Ishikawa (cell line): ENCODE measurements at regions not wholly inside any gene's neighbourhood (a gene's known extent, or its start where the extent isn't known, plus 50 kb on each side); places are given as distances from the start of the nearest gene placed in this dataset.

Experiments used
- CEBPB ChIP-seq: IDR thresholded peaks from 2 replicates; pipeline ENCODE4 v1.6.1; 2012
- CREB1 ChIP-seq: IDR thresholded peaks from 2 replicates; pipeline ENCODE4 v1.6.1; 2012; ENCODE audit warnings: low read depth
- EGR1 ChIP-seq: IDR thresholded peaks from 2 replicates; pipeline ENCODE4 v1.6.1; 2012
- EP300 ChIP-seq: IDR thresholded peaks from 2 replicates; pipeline ENCODE4 v1.6.1; 2012; ENCODE audit warnings: borderline replicate concordance
- FOXM1 ChIP-seq: IDR thresholded peaks from 2 replicates; pipeline ENCODE4 v1.6.1; 2012; ENCODE audit warnings: low read depth, borderline replicate concordance
- MAX ChIP-seq: IDR thresholded peaks from 2 replicates; pipeline ENCODE4 v1.6.1; 2012
- NFIC ChIP-seq: IDR thresholded peaks from 2 replicates; pipeline ENCODE4 v1.6.1; 2012
- RAD21 ChIP-seq: IDR thresholded peaks from 2 replicates; pipeline ENCODE4 v1.6.1; 2012; ENCODE audit warnings: low read depth
- REST ChIP-seq: IDR thresholded peaks from 2 replicates; pipeline ENCODE4 v1.6.1; 2012; ENCODE audit warnings: low read depth, mild to moderate bottlenecking
- TAF1 ChIP-seq: IDR thresholded peaks from 2 replicates; pipeline ENCODE4 v1.6.1; 2012; ENCODE audit warnings: low read depth, mild to moderate bottlenecking
- TCF12 ChIP-seq: IDR thresholded peaks from 2 replicates; pipeline ENCODE4 v1.6.1; 2012; ENCODE audit warnings: low read depth
- TEAD4 ChIP-seq: IDR thresholded peaks from 2 replicates; pipeline ENCODE4 v1.6.1; 2012
- USF1 ChIP-seq: IDR thresholded peaks from 2 replicates; pipeline ENCODE4 v1.6.1; 2012
- YY1 ChIP-seq: IDR thresholded peaks from 2 replicates; pipeline ENCODE4 v1.6.1; 2012; ENCODE audit warnings: low read depth
- ZBTB7A ChIP-seq: IDR thresholded peaks from 2 replicates; pipeline ENCODE4 v1.6.1; 2012; ENCODE audit warnings: low read depth

- no peak for TF ChIP-seq NFIC
- no peak for TF ChIP-seq YY1
- no peak for TF ChIP-seq TCF12
- TF ChIP-seq ZBTB7A: no peak
- no peak for TF ChIP-seq TEAD4
- TF ChIP-seq TAF1: no peak
- TF ChIP-seq EP300: no peak
Measured at GRCh38 chr22:44436736-44437135, 61.3 kb downstream of the RTL6 start.

- TF ChIP-seq REST: no peak
- no peak for TF ChIP-seq MAX
- no peak for TF ChIP-seq ZBTB7A
Measured at GRCh38 chr22:44431256-44431655, 66.8 kb downstream of the RTL6 start.

GRCh38 chr22:44430716-44431115 lies 67.3 kb downstream of the RTL6 start:
- TF ChIP-seq TAF1 (no peak), EGR1 (no peak), YY1 (no peak), RAD21 (no peak), USF1 (no peak), FOXM1 (no peak), TEAD4 (no peak), MAX (no peak), CEBPB (no peak), REST (no peak), EP300 (no peak), CREB1 (no peak), ZBTB7A (no peak), NFIC (no peak), TCF12 (no peak)

GRCh38 chr22:44429941-44430587 lies 68.0 kb downstream of the RTL6 start:
- TF ChIP-seq TCF12 (no peak), YY1 (no peak), RAD21 (no peak), USF1 (no peak), REST (no peak), EP300 (no peak), FOXM1 (no peak), MAX (no peak), CEBPB (no peak)
